Heart left ventricle (tissue), 13 donors: ENCODE measurements at regions not wholly inside any gene's neighbourhood (a gene's known extent, or its start where the extent isn't known, plus 50 kb on each side); places are given as distances from the start of the nearest gene placed in this dataset.

ENCODE experiments used
- POLR2A ChIP-seq, 2 donors: fragments of 450-650 bp; IDR thresholded peaks; one replicate each; pipeline ENCODE4 v1.6.1; 2017; ENCODE audit warnings: antibody characterized with exemption in 2 of 2, mild to moderate bottlenecking in 2 of 2, moderate library complexity in 2 of 2
- TF ChIP-seq, protein P1 (sequence below), 12 donors: fragments of 200-600 bp; sonication (generic) in 4 of 12; IDR thresholded peaks; one replicate each; pipeline versions ENCODE4 v1.5.0 to v1.8.0; 2018 to 2022; ENCODE audit warnings: antibody characterized with exemption in 12 of 12, mild to moderate bottlenecking in 5 of 12
- donor health status: ischemic (EF 13 %, LVEDD 7.1; RV severe dilation, severe dysfunction).
- donor health status: DM: no; HTN: yes; CAD: no.
- donor health status: DM: no; HTN: no; CAD: no.
- donor health status: ischemic (EF 25% LVEDD 6.9; RV normal size, moderate dysfunction).
- donor health status: ischemic (EF 25% LVEDD 5.7; RV mildly dilated, moderate dysfunction).
- donor health status: ischemic (EF 35%, LVEDD 5.7; RV mildly dilated, moderate dysfunction).
- donor health status: nonischemic (EF 11% LVEDD 7.7; RV severe dilation, severe dysfunction).
- donor health status: DM: yes; HTN: yes; CAD: no.
- donor health status: PGD.
- donor health status: ischemic (EF 29% LVEDD 5.4; RV normal size, mild dysfunction).
- donor health status: nonischemic (EF 23%, LVEDD 6.1; RV moderate dilation, normal function).

DNA sequence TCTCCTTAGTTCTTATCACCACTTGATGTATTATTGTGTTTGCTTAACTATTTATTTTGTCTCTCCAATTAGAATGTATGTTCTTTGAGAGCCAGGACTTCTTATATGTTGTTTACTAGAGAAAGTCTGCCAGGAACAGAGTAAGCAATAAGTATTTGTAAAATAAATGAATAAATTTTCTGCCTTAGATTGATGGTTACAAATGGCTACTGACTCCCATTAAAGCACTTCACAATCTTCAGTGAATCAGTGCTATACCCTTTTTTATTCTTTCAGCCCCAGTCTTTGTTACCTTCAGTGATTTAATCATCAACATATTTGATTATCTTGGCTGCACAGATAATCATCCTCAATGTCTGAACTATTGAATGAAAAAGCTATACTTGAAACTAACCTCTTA, 197.1 kb upstream of the TMEM196 start:
- TF ChIP-seq POLR2A (IDR thresholded peaks at IDR 0.05): no peak
- TF ChIP-seq, protein P1, sequence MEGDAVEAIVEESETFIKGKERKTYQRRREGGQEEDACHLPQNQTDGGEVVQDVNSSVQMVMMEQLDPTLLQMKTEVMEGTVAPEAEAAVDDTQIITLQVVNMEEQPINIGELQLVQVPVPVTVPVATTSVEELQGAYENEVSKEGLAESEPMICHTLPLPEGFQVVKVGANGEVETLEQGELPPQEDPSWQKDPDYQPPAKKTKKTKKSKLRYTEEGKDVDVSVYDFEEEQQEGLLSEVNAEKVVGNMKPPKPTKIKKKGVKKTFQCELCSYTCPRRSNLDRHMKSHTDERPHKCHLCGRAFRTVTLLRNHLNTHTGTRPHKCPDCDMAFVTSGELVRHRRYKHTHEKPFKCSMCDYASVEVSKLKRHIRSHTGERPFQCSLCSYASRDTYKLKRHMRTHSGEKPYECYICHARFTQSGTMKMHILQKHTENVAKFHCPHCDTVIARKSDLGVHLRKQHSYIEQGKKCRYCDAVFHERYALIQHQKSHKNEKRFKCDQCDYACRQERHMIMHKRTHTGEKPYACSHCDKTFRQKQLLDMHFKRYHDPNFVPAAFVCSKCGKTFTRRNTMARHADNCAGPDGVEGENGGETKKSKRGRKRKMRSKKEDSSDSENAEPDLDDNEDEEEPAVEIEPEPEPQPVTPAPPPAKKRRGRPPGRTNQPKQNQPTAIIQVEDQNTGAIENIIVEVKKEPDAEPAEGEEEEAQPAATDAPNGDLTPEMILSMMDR (IDR thresholded peaks at IDR 0.05): no peak
